HEK293T (cell line): ENCODE measurements at regions not wholly inside any gene's neighbourhood (a gene's known extent, or its start where the extent isn't known, plus 50 kb on each side); places are given as distances from the start of the nearest gene placed in this dataset.
"Not testable (repeated sequence)": the region's sequence is repeated elsewhere in the genome, so short reads cannot be mapped to it uniquely, and the experiment has no call there.

Experiments
- CTCF ChIA-PET: fragments of 350-600 bp; formaldehyde crosslinking; extraction: SDS; loops from one replicate; lab custom pipeline; 2021; ENCODE audit warnings: antibody characterized with exemption, inconsistent platforms; lab: Yijun Ruan, JAX
- POLR2A ChIA-PET: fragments of 350-600 bp; formaldehyde crosslinking; extraction: SDS; loops from one replicate; lab custom pipeline; 2020; ENCODE audit warnings: antibody characterized with exemption, inconsistent platforms; lab: Yijun Ruan, JAX
- DNase-seq: peaks from one replicate; pipeline ENCODE4 v3.0.0; 2012; ENCODE audit warnings: mixed read lengths; ENCODE audit errors: extremely low spot score
- ARNT ChIP-seq: fragments of 450-650 bp; IDR thresholded peaks from 2 replicates; pipeline ENCODE4 v1.6.1; 2017; ENCODE audit warnings: mild to moderate bottlenecking
- BHLHE40 ChIP-seq: fragments of 450-650 bp; IDR thresholded peaks from 2 replicates; pipeline ENCODE4 v1.6.1; 2016; ENCODE audit warnings: mild to moderate bottlenecking, moderate library complexity, borderline replicate concordance
- CTBP1 ChIP-seq: fragments of 450-650 bp; IDR thresholded peaks from 2 replicates; pipeline ENCODE4 v1.6.1; 2016; ENCODE audit warnings: borderline replicate concordance
- ELF4 ChIP-seq: fragments of 450-650 bp; IDR thresholded peaks from 2 replicates; pipeline ENCODE4 v1.6.1; 2017; ENCODE audit warnings: antibody characterized with exemption
- FOXA1 ChIP-seq: fragments of 450-650 bp; IDR thresholded peaks from 2 replicates; pipeline ENCODE4 v1.6.1; 2016; ENCODE audit warnings: mild to moderate bottlenecking
- FOXK2 ChIP-seq: fragments of 450-650 bp; IDR thresholded peaks from 2 replicates; pipeline ENCODE4 v1.6.1; 2016; ENCODE audit warnings: mild to moderate bottlenecking
- FOXM1 ChIP-seq: fragments of 450-650 bp; IDR thresholded peaks from 2 replicates; pipeline ENCODE4 v1.6.1; 2017; ENCODE audit warnings: mild to moderate bottlenecking, borderline replicate concordance
- HDGF ChIP-seq: fragments of 450-650 bp; IDR thresholded peaks from 2 replicates; pipeline ENCODE4 v1.6.1; 2017; ENCODE audit warnings: antibody characterized with exemption, borderline replicate concordance
- L3MBTL2 ChIP-seq: fragments of 450-650 bp; conservative IDR thresholded peaks from 2 replicates; pipeline ENCODE4 v1.6.1; 2016; ENCODE audit warnings: mild to moderate bottlenecking
- LEF1 ChIP-seq: fragments of 450-650 bp; IDR thresholded peaks from 2 replicates; pipeline ENCODE4 v1.6.1; 2017; ENCODE audit warnings: mild to moderate bottlenecking, borderline replicate concordance
- NFRKB ChIP-seq: fragments of 450-650 bp; IDR thresholded peaks from 2 replicates; pipeline ENCODE4 v1.6.1; 2016; ENCODE audit warnings: mild to moderate bottlenecking, moderate library complexity
- PKNOX1 ChIP-seq: fragments of 450-650 bp; IDR thresholded peaks from 2 replicates; pipeline ENCODE4 v1.6.1; 2016
- SP1 ChIP-seq: fragments of 450-650 bp; IDR thresholded peaks from 2 replicates; pipeline ENCODE4 v1.6.1; 2017
- SUZ12 ChIP-seq: fragments of 450-650 bp; IDR thresholded peaks from 2 replicates; pipeline ENCODE4 v1.6.1; 2016; ENCODE audit warnings: mild to moderate bottlenecking
- TARDBP ChIP-seq: fragments of 450-650 bp; IDR thresholded peaks from 2 replicates; pipeline ENCODE4 v1.6.1; 2016
- ZNF384 ChIP-seq: fragments of 450-650 bp; IDR thresholded peaks from 2 replicates; pipeline ENCODE4 v1.6.1; 2016

DNA sequence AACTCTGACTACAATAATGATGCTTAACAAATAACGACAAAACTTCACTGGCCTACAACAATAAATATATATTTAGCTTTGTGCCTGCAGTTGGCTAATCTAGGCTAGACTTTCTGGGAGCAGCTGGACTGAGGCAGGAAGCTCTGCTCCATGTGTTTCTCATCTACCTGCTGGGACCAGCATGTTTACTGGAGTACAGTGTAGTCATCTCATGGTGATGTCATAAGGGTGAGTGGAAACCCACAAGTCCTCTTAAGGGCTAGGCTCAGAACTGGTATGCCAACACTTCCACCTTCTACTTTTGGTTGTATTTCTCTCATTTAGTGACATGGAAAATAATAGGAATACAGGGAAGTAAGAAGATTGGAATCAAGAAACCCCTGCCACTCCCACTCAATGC lies 85.7 kb upstream of the NIPBL start:
- TF ChIP-seq NFRKB: no peak
- no peak for TF ChIP-seq L3MBTL2
- TF ChIP-seq FOXK2: no peak
- TF ChIP-seq CTBP1: no peak
- TF ChIP-seq TARDBP: no peak
- DNase-seq: no peak
- ChIA-PET CTCF (interaction anchor here (0.7 kb wide), 1 partner anchor 139 kb away, joined by 3 read pairs; no protein-coding TSS in a partner anchor), POLR2A (no interaction called here)

- no peak for TF ChIP-seq HDGF
- DNase-seq: no peak
- CTCF ChIA-PET: no interaction called here
- POLR2A ChIA-PET: no interaction called here
Measured at GRCh38 chr5:36792560-36793180, 83.9 kb upstream of the NIPBL start.

DNA sequence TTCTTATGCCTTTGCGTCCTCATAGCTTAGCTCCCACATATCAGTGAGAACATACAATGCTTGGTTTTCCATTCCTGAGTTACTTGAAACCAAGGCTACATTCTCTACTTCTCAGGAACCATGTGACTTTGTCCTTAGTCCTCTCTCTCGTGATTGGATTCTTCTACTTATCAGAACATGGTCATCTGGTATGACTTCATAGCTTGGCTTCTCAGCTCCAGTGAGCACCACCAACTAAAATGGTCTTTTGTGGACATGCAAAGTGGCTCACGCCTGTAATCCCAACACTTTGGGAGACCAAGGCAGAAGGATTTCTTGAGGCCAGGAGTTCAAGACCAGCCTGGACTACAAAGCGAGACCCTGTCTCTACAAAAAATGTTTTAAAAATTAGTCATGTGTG lies 81.2 kb upstream of the NIPBL start:
- CTCF ChIA-PET: interaction anchor here (0.6 to 1.7 kb wide), 2 partner anchors 13 to 21 kb away, joined by 3 to 4 read pairs; no protein-coding TSS in a partner anchor
- POLR2A ChIA-PET: interaction anchor here (0.7 kb wide), 1 partner anchor 9 kb away, joined by 3 read pairs; no protein-coding TSS in a partner anchor
- TF ChIP-seq SP1 (no peak), FOXM1 (no peak), TARDBP (no peak), BHLHE40 (no peak), ELF4 (no peak), NFRKB (no peak), LEF1 (no peak)
- no peak for DNase-seq

GRCh38 chr5:36796155-36796554 lies 80.4 kb upstream of the NIPBL start:
- CTCF ChIA-PET: no interaction called here
- DNase-seq: no peak
- POLR2A ChIA-PET: interaction anchor here (0.7 kb wide), 1 partner anchor 8 kb away, joined by 3 read pairs; no protein-coding TSS in a partner anchor
- TF ChIP-seq SUZ12 (no peak), L3MBTL2 (no peak), ELF4 (no peak)

DNA sequence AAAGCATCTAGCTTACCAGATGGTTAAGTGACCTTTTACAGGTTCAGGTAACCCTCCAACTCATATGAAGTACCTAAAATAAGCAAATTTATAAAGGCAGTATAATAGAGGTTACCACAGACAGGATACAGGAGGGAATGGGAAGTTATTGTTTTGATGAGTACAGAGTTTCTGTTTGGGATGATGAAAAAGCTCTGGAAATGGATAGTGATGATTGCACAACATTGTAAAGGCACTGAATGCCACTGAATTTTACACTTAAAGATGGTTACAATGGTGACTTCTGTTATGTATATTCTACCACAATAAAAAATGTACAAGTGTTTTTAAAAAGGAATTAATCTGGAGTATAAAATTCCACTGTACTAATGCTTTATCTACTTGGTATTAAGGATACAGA lies 75.0 kb upstream of the NIPBL start:
- POLR2A ChIA-PET: no interaction called here
- no peak for TF ChIP-seq HDGF
- no peak for TF ChIP-seq TARDBP
- no peak for TF ChIP-seq BHLHE40
- no peak for TF ChIP-seq ELF4
- CTCF ChIA-PET: no interaction called here

GRCh38 chr5:36802187-36802586 lies 74.4 kb upstream of the NIPBL start:
- POLR2A ChIA-PET: no interaction called here
- CTCF ChIA-PET: no interaction called here
- no peak for DNase-seq
- TF ChIP-seq FOXM1 (no peak), CTBP1 (no peak), ZNF384 (no peak), L3MBTL2 (no peak), ARNT (no peak), FOXA1 (no peak), SP1 (no peak), TARDBP (no peak), NFRKB (no peak), HDGF (no peak), PKNOX1 (no peak), SUZ12 (no peak), FOXK2 (no peak), LEF1 (no peak), ELF4 (no peak), BHLHE40 (no peak)

More for the DNA sequence above, 75.0 kb upstream of the NIPBL start:
- no peak for DNase-seq

DNA sequence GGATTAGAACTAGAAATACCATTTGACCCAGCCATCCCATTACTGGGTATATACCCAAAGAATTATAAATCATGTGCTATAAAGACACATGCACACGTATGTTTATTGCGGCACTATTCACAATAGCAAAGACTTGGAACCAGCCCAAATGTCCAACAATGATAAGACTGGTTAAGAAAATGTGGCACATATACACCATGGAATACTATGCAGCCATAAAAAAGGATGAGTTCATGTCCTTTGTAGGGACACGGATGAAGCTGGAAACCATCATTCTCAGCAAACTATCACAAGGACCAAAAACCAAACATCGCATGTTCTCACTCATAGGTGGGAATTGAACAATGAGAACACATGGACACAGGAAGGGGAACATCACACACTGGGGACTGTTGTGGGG lies 63.3 kb upstream of the NIPBL start:
- CTCF ChIA-PET, DNase-seq, POLR2A ChIA-PET: not testable (repeated sequence)

DNA sequence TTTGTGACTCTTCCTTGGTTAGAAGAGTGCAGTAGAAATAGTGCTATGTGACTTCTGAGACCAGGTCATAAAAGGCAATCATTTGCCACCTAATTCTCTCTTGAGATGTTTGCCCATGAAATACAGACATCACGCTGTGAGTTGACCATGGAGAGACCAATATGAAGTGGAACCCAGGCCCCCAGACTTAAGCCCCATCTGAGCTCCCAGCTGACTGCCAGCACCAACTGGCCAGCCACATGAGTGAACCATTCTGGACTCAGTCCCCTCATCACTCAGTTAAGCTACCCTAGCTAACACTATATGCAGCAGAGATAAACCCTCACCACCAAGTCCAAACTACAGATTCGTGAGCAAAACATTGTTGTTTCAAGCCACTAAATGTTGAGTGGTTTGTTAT lies 60.7 kb upstream of the NIPBL start:
- TF ChIP-seq L3MBTL2: no peak
- no peak for TF ChIP-seq PKNOX1
- no peak for TF ChIP-seq FOXM1
- no peak for TF ChIP-seq ZNF384
- TF ChIP-seq NFRKB: no peak
- no peak for TF ChIP-seq LEF1
- no peak for TF ChIP-seq TARDBP
- no peak for DNase-seq
- CTCF ChIA-PET: interaction anchor here (0.8 kb wide), 1 partner anchor 21 kb away, joined by 3 read pairs; no protein-coding TSS in a partner anchor
- POLR2A ChIA-PET: no interaction called here
